ENCODE measurements at regions not wholly inside any gene's neighbourhood (a gene's known extent, or its start where the extent isn't known, plus 50 kb on each side); places are given as distances from the start of the nearest gene placed in this dataset.

- TF ChIP-seq CTCF (IDR thresholded peaks at IDR 0.05) (no peak), POLR2A (IDR thresholded peaks at IDR 0.05) (no peak)
Measured at GRCh38 chrX:115360220-115360781, 70.8 kb downstream of the LUZP4 start.
